Trophoblast cell (in vitro differentiated cells and primary cell): ENCODE measurements at regions not wholly inside any gene's neighbourhood (a gene's known extent, or its start where the extent isn't known, plus 50 kb on each side); places are given as distances from the start of the nearest gene placed in this dataset.

ENCODE experiments used
- DNase-seq, 2 donors: peaks; one replicate each; pipeline ENCODE4 v3.0.0-alpha.2; 2016
- H2AFZ ChIP-seq: 2 replicates; pipeline ENCODE4 v1.6.1; 2013; ENCODE audit warnings: low read length, moderate library complexity, mild to moderate bottlenecking; ENCODE audit not compliant: insufficient read depth, poor library complexity
- H2AK5ac ChIP-seq: 2 replicates; pipeline ENCODE4 v1.6.1; 2013; ENCODE audit warnings: mild to moderate bottlenecking, low read length
- H2BK120ac ChIP-seq: 2 replicates; pipeline ENCODE4 v1.6.1; 2013; ENCODE audit warnings: low read length, mild to moderate bottlenecking, moderate library complexity; ENCODE audit not compliant: insufficient read depth, poor library complexity
- H2BK12ac ChIP-seq: 2 replicates; pipeline ENCODE4 v1.6.1; 2013; ENCODE audit warnings: mild to moderate bottlenecking, low read length, moderate library complexity
- H2BK5ac ChIP-seq: 2 replicates; pipeline ENCODE4 v1.6.1; 2013; ENCODE audit warnings: low read length, low read depth, moderate library complexity, mild to moderate bottlenecking; ENCODE audit not compliant: poor library complexity
- H3K14ac ChIP-seq: 2 replicates; pipeline ENCODE4 v1.6.1; 2013; ENCODE audit warnings: mild to moderate bottlenecking, low read length
- H3K18ac ChIP-seq: 2 replicates; pipeline ENCODE4 v1.6.1; 2013; ENCODE audit warnings: mild to moderate bottlenecking, low read length
- H3K23ac ChIP-seq: 2 replicates; pipeline ENCODE4 v1.6.1; 2013; ENCODE audit warnings: low read length
- H3K27ac ChIP-seq: 2 replicates; pipeline ENCODE4 v1.5.1; 2013; ENCODE audit warnings: low read depth, mild to moderate bottlenecking, inconsistent platforms, low read length, moderate library complexity
- H3K27me3 ChIP-seq: 2 replicates; pipeline ENCODE4 v1.6.1; 2013; ENCODE audit warnings: inconsistent platforms, mild to moderate bottlenecking, low read length, moderate library complexity; ENCODE audit not compliant: insufficient read depth
- H3K36me3 ChIP-seq, 2 experiments: 1 replicate in 1 of 2; 2 replicates in 1 of 2; pipeline ENCODE4 v1.6.1; 2013; ENCODE audit warnings: low read length in 2 of 2, mild to moderate bottlenecking in 2 of 2, moderate library complexity in 1 of 2; ENCODE audit not compliant: insufficient read depth in 2 of 2, control insufficient read depth in 1 of 2
- H3K4ac ChIP-seq: 2 replicates; pipeline ENCODE4 v1.6.1; 2013; ENCODE audit warnings: low read depth, mild to moderate bottlenecking, low read length, moderate library complexity
- H3K4me1 ChIP-seq, 2 experiments: 1 replicate in 1 of 2; 2 replicates in 1 of 2; pipeline ENCODE4 v1.6.1; 2013; ENCODE audit warnings: low read length in 2 of 2, mild to moderate bottlenecking in 2 of 2, moderate library complexity in 1 of 2; ENCODE audit not compliant: insufficient read depth in 2 of 2, control insufficient read depth in 1 of 2
- H3K4me2 ChIP-seq: 2 replicates; pipeline ENCODE4 v1.6.1; 2013; ENCODE audit warnings: inconsistent platforms, mild to moderate bottlenecking, low read length, moderate library complexity
- H3K4me3 ChIP-seq: 2 replicates; pipeline ENCODE4 v1.5.1; 2013; ENCODE audit warnings: mild to moderate bottlenecking, low read depth, low read length, inconsistent platforms
- H3K79me1 ChIP-seq: one replicate; pipeline ENCODE4 v1.6.1; 2013; ENCODE audit warnings: low read length
- H3K79me2 ChIP-seq: 2 replicates; pipeline ENCODE4 v1.6.1; 2013; ENCODE audit warnings: low read length, mild to moderate bottlenecking; ENCODE audit not compliant: control insufficient read depth, insufficient read depth, poor library complexity
- H3K9ac ChIP-seq: 2 replicates; pipeline ENCODE4 v1.6.1; 2013; ENCODE audit warnings: mild to moderate bottlenecking, low read length
- H3K9me3 ChIP-seq: 2 replicates; pipeline ENCODE4 v1.6.1; 2013; ENCODE audit warnings: low read depth, mild to moderate bottlenecking, control low read depth, inconsistent platforms, low read length; ENCODE audit not compliant: insufficient read depth
- H4K12ac ChIP-seq: 2 replicates; pipeline ENCODE4 v1.6.1; 2013; ENCODE audit warnings: low read depth, mild to moderate bottlenecking, low read length, moderate library complexity
- H4K8ac ChIP-seq: 2 replicates; pipeline ENCODE4 v1.6.1; 2013; ENCODE audit warnings: low read depth, mild to moderate bottlenecking, low read length, moderate library complexity
- H4K91ac ChIP-seq: one replicate; pipeline ENCODE4 v1.6.1; 2013; ENCODE audit warnings: low read depth, mild to moderate bottlenecking, low read length, moderate library complexity
- WGBS: extraction: QIAGEN DNeasy Blood & Tissue Kit; methylation state at CpG from one replicate; pipeline ENCODE4 v1.1.7; 2013; ENCODE audit warnings: missing lambda C conversion rate; ENCODE audit not compliant: insufficient read length, insufficient coverage; ENCODE audit errors: extremely low coverage; 5-methylcytosine and 5-hydroxymethylcytosine counted together

DNA sequence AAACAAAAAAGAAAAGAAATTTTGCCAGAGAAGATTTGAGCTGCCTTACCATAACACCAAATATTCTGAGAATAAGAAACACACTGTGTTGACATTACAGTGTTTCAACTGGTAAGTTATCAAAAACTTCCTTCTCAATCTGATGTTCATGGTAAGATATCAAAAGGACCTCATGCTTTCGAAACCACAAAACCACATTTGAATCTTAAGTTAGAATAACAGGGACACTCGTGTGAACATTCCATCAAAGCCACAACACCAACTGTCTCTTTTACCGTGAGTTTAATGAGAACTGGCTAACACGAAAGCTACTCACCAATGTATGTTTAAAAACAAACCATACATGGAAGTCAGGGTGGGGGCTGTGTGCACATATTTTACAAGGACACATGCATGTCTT is 73.0 kb upstream of the OPRM1 start:
- no peak overlapping the region for H2AFZ ChIP-seq
- no peak overlapping the region for H3K14ac ChIP-seq
- no peak overlapping the region for H3K4me3 ChIP-seq
- H4K8ac ChIP-seq = no peak overlapping the region
- no peaks in the 10 kb centered on the region for H3K36me3 ChIP-seq
- H2BK120ac ChIP-seq = no peak overlapping the region
- no peaks in the 10 kb centered on the region for H3K27me3 ChIP-seq
- no peak overlapping the region for H3K23ac ChIP-seq
- no peaks in the 10 kb centered on the region for H3K4me1 ChIP-seq
- no peak overlapping the region for H3K4ac ChIP-seq
- no peaks in the 10 kb centered on the region for H3K79me1 ChIP-seq
- H2AK5ac ChIP-seq = no peak overlapping the region
- no peak overlapping the region for H3K9ac ChIP-seq
- H4K12ac ChIP-seq = no peak overlapping the region
- DNase-seq = no peak
- H3K18ac ChIP-seq = no peak overlapping the region
- H3K79me2 ChIP-seq = no peaks in the 10 kb centered on the region
- H2BK12ac ChIP-seq = no peak overlapping the region
- H2BK5ac ChIP-seq = no peak overlapping the region
- no peak overlapping the region for H4K91ac ChIP-seq
- no peak overlapping the region for H3K27ac ChIP-seq
- no peak overlapping the region for H3K4me2 ChIP-seq
- no CpG with 5 or more reads among the region's 4 CpGs for WGBS
- no peaks in the 10 kb centered on the region for H3K9me3 ChIP-seq

DNA sequence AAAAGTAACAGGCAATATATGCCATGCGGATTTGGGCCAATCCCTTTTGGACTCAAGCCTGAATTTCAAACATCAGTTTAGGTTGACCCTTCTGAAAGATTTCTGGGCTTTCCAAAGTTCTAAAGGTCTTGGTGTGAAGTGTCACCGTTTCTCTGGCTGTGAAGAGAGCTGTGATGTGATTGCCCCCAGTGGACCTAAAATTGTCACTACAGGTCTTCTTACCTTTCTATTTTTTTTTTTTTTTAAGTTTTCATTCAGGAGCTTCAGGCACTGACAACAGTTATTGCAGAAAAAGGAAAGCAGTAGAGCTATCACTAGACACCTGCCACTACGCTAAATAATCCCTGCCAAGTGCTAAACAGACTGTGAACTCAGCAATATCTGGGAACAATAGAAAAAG is 75.7 kb upstream of the OPRM1 start:
- Histone ChIP-seq H3K23ac (no peak overlapping the region), H3K79me1 (no peaks in the 10 kb centered on the region), H4K12ac (no peak overlapping the region), H3K9ac (no peak overlapping the region), H3K36me3 (no peaks in the 10 kb centered on the region), H3K18ac (no peak overlapping the region), H3K4me1 (no peaks in the 10 kb centered on the region), H3K9me3 (no peaks in the 10 kb centered on the region), H2BK12ac (no peak overlapping the region), H3K27ac (no peak overlapping the region), H4K8ac (no peak overlapping the region), H2AFZ (no peak overlapping the region), H4K91ac (no peak overlapping the region), H3K4me3 (no peak overlapping the region), H3K4ac (no peak overlapping the region), H3K4me2 (no peak overlapping the region), H3K14ac (no peak overlapping the region), H2BK120ac (no peak overlapping the region), H3K79me2 (no peaks in the 10 kb centered on the region), H2AK5ac (no peak overlapping the region), H2BK5ac (no peak overlapping the region), H3K27me3 (no peaks in the 10 kb centered on the region)
- no CpG with 5 or more reads among the region's 3 CpGs for WGBS
- no peak for DNase-seq

DNA sequence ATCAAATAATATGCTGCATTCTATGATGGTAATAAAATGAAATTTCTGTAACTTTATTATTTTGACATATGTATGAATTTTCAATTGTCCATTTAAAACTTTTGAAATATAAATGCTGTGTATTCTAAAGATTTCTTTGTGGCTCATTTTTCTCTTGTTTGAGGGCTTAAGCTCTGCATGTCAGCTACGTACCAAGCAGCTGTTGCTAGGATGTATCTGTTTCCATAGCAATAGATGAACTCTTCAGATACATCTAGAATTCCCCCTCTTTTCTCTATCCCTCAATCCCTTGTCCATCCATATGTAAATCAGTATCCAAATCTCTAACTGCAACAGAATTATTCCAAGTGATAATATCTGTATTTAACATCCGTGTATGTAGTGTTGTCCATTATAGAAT is 76.5 kb upstream of the OPRM1 start:
- DNase-seq = no peak

GRCh38 chr6:153960741-153961140 is 78.3 kb upstream of the OPRM1 start:
- Histone ChIP-seq H3K79me1 (no peaks in the 10 kb centered on the region), H3K27me3 (no peaks in the 10 kb centered on the region), H3K4ac (no peak overlapping the region), H3K23ac (no peak overlapping the region), H3K4me1 (no peaks in the 10 kb centered on the region), H3K14ac (no peak overlapping the region), H2AK5ac (no peak overlapping the region), H4K91ac (no peak overlapping the region), H2BK12ac (no peak overlapping the region), H3K18ac (no peak overlapping the region), H3K4me2 (no peak overlapping the region), H2BK120ac (no peak overlapping the region), H3K79me2 (no peaks in the 10 kb centered on the region), H3K9ac (no peak overlapping the region), H2AFZ (no peak overlapping the region), H3K9me3 (no peaks in the 10 kb centered on the region), H2BK5ac (no peak overlapping the region), H4K12ac (no peak overlapping the region), H4K8ac (no peak overlapping the region), H3K27ac (no peak overlapping the region), H3K4me3 (no peak overlapping the region), H3K36me3 (no peaks in the 10 kb centered on the region)
- WGBS = no CpG with 5 or more reads among the region's 1 CpG
- no peak for DNase-seq

More for the DNA sequence above, 76.5 kb upstream of the OPRM1 start:
- Histone ChIP-seq H2BK12ac (no peak overlapping the region), H3K9ac (no peak overlapping the region), H3K27me3 (no peaks in the 10 kb centered on the region), H3K36me3 (no peaks in the 10 kb centered on the region), H4K12ac (no peak overlapping the region), H3K9me3 (no peaks in the 10 kb centered on the region), H3K79me1 (no peaks in the 10 kb centered on the region), H3K27ac (no peak overlapping the region), H4K8ac (no peak overlapping the region), H4K91ac (no peak overlapping the region), H3K4me1 (no peaks in the 10 kb centered on the region), H3K79me2 (no peaks in the 10 kb centered on the region), H3K14ac (no peak overlapping the region), H2AK5ac (no peak overlapping the region), H3K23ac (no peak overlapping the region), H3K4ac (no peak overlapping the region), H3K18ac (no peak overlapping the region), H2BK120ac (no peak overlapping the region), H3K4me2 (no peak overlapping the region), H2BK5ac (no peak overlapping the region), H3K4me3 (no peak overlapping the region), H2AFZ (no peak overlapping the region)
- WGBS = no CpG with 5 or more reads among the region's 2 CpGs
